ENCODE measurements at regions not wholly inside any gene's neighbourhood (a gene's known extent, or its start where the extent isn't known, plus 50 kb on each side); places are given as distances from the start of the nearest gene placed in this dataset.

DNA sequence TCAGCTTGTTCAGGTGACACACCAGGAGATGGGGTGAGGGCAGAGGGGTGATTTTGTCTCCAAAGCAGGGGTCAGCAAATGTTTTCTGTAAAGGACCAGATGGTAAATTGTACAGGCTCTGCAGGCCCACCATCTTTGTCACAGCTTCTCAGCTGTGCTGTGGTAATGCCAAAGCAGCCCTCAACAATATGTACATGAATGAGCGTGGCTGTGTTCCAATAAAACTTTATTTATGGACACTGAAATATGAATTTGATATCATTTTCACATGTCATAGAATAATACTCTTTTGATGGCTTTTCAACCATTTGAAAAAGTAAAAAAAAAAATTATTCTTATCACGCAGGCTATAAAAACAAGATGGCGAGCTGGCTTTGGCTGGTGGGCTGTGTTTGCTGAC lies 206.4 kb upstream of the RPL38 start:
- TF ChIP-seq, protein P1, sequence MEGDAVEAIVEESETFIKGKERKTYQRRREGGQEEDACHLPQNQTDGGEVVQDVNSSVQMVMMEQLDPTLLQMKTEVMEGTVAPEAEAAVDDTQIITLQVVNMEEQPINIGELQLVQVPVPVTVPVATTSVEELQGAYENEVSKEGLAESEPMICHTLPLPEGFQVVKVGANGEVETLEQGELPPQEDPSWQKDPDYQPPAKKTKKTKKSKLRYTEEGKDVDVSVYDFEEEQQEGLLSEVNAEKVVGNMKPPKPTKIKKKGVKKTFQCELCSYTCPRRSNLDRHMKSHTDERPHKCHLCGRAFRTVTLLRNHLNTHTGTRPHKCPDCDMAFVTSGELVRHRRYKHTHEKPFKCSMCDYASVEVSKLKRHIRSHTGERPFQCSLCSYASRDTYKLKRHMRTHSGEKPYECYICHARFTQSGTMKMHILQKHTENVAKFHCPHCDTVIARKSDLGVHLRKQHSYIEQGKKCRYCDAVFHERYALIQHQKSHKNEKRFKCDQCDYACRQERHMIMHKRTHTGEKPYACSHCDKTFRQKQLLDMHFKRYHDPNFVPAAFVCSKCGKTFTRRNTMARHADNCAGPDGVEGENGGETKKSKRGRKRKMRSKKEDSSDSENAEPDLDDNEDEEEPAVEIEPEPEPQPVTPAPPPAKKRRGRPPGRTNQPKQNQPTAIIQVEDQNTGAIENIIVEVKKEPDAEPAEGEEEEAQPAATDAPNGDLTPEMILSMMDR (IDR thresholded peaks at IDR 0.05): no peak
- no peak for TF ChIP-seq POLR2A (IDR thresholded peaks at IDR 0.05)

Data from right lobe of liver (tissue), 4 donors.